IPS-15b (cell line): ENCODE measurements at regions not wholly inside any gene's neighbourhood (a gene's known extent, or its start where the extent isn't known, plus 50 kb on each side); places are given as distances from the start of the nearest gene placed in this dataset.
"Not testable (repeated sequence)": the region's sequence is repeated elsewhere in the genome, so short reads cannot be mapped to it uniquely, and the experiment has no call there.

Experiments
- H3K27me3 ChIP-seq: one replicate; pipeline ENCODE4 v1.6.1; 2013; ENCODE audit warnings: low read length; ENCODE audit not compliant: control insufficient read depth, insufficient read depth
- H3K36me3 ChIP-seq: one replicate; pipeline ENCODE4 v1.6.1; 2013; ENCODE audit warnings: low read length; ENCODE audit not compliant: control insufficient read depth, insufficient read depth
- H3K4me1 ChIP-seq: one replicate; pipeline ENCODE4 v1.6.1; 2013; ENCODE audit warnings: mild to moderate bottlenecking, low read length; ENCODE audit not compliant: control insufficient read depth, insufficient read depth
- H3K4me3 ChIP-seq: one replicate; pipeline ENCODE4 v1.5.1; 2013; ENCODE audit warnings: low read depth, low read length
- H3K9ac ChIP-seq: one replicate; pipeline ENCODE4 v1.6.1; 2013; ENCODE audit warnings: low read depth, mild to moderate bottlenecking, low read length
- H3K9me3 ChIP-seq: one replicate; pipeline ENCODE4 v1.6.1; 2013; ENCODE audit warnings: mild to moderate bottlenecking, low read length; ENCODE audit not compliant: control insufficient read depth, insufficient read depth

DNA sequence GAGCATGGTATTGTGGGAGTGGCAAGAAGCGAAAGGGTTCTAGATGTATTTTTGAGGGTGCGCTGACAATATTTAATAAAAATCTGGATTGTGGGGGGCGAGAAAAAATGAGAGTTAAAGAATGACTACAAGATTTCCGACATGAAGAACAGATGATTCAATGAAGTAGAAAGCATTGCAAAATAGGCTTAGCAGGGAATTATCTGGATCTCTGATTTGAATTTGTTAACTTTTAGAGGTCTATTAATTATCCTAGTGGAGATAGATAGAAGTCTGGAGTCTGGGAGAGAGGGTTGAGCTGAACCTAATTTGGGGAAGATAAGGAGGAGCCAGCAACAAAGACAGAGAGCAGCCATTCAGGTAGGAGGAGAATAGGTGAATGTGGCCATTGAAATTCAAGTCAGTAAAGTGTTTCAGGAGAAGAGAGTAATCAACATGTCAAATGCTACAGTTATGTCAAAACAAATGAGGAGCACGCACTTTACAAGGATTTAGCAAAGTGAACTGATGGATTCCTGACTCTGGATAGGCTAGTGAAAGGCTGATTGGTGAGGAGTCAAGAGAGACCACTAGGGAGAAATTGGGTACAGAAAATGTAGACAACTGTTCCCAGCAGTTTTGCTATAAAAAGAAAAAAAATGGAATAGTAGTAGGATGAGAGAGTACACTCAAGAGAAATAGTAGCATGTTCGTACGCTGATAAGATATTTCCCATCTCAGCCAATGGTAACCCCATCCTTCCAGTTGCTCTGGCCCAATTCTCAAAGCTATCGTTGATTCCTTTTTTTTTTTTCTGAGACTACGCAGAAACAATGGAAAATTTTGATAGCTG lies 393.2 kb upstream of the CXADR start:
- Histone ChIP-seq H3K9ac (no peak overlapping the region), H3K36me3 (no peaks in the 10 kb centered on the region), H3K27me3 (no peaks in the 10 kb centered on the region), H3K4me1 (no peaks in the 10 kb centered on the region), H3K9me3 (peaks cover 4% of the 10 kb centered on the region), H3K4me3 (no peak overlapping the region)

DNA sequence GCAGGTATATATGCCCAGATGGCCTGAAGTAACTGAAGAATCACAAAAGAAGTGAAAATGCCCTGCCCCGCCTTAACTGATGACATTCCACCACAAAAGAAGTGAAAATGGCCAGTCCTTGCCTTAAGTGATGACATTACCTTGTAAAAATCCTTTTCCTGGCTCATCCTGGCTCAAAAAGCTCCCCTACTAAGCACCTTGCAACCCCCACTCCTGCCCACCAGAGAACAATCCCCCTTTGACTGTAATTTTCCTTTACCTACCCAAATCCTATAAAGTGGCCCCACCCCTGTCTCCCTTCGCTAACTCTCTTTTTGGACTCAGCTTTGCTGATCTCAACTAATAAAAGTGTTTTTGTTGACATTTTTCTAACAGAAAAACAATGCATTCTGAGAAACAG lies 385.4 kb upstream of the CXADR start:
- not testable (repeated sequence) for H3K9ac ChIP-seq

DNA sequence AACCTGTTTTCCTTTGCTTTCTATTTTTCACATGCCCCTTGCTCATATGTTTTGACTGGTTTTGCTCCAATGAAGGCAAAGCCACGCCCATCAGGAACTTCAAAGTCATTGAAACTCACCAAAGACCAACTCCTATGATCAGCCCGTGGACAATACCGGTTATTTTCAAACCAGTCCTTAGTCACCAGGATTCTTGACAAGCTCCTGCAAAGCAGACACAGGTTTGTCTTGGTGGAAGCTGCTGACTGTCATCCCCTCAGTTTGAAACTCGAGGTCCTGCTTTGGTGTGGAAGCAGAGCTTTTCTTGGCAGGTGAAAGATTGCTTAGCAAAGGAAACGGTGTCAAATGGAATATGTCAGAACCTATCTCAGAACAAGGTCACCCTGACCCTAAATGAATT lies 384.7 kb upstream of the CXADR start:
- no peak overlapping the region for H3K9ac ChIP-seq
- H3K9me3 ChIP-seq, result no peaks in the 10 kb centered on the region
- no peaks in the 10 kb centered on the region for H3K27me3 ChIP-seq
- no peak overlapping the region for H3K4me3 ChIP-seq
- H3K36me3 ChIP-seq, result no peaks in the 10 kb centered on the region
- no peaks in the 10 kb centered on the region for H3K4me1 ChIP-seq

More for the DNA sequence above, 385.4 kb upstream of the CXADR start:
- H3K27me3 ChIP-seq, H3K4me3 ChIP-seq, H3K9me3 ChIP-seq, H3K4me1 ChIP-seq, H3K36me3 ChIP-seq: not testable (repeated sequence)

DNA sequence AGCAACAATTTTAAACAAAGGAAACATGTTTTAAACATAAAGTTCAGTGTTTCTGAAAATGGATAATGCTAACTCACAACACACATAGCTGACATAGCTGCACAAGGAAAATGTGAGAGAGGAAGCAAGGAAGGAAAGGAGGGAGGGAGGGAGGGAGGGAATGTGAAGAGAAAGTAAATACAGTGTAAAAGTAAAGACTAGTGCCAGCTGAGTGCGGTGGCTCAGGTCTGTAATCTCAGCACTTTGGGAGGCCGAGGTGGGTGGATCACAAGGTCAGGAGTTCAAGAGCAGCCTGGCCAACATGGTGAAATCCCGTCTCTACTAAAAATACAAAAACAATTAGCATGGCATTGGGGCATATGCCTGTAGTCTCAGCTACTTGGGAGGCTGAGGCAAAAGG lies 373.7 kb upstream of the CXADR start:
- not testable (repeated sequence) for H3K27me3 ChIP-seq, H3K9me3 ChIP-seq, H3K9ac ChIP-seq, H3K4me1 ChIP-seq, H3K4me3 ChIP-seq, H3K36me3 ChIP-seq

DNA sequence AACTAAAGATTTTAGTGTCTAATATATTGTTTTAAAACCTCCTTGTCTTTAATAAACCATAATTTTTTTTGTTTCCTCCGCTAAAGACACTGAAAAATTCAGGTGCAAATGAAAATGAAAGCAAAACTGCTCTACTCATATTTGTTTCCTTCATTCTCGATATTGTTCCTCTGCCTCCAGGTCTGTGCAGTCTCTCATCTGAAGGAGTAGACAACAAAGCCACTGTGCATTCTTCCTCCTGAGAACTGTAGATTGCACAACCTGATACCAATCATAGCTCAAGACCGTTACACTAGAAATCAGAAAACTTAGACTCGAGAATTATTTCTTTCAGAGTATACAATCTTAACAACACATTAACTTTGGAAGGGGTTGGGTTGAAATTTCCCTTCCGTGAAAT lies 373.1 kb upstream of the CXADR start:
- H3K9me3 ChIP-seq, result no peaks in the 10 kb centered on the region
- no peak overlapping the region for H3K4me3 ChIP-seq
- no peaks in the 10 kb centered on the region for H3K4me1 ChIP-seq
- no peaks in the 10 kb centered on the region for H3K36me3 ChIP-seq
- no peak overlapping the region for H3K9ac ChIP-seq
- H3K27me3 ChIP-seq, result no peaks in the 10 kb centered on the region

DNA sequence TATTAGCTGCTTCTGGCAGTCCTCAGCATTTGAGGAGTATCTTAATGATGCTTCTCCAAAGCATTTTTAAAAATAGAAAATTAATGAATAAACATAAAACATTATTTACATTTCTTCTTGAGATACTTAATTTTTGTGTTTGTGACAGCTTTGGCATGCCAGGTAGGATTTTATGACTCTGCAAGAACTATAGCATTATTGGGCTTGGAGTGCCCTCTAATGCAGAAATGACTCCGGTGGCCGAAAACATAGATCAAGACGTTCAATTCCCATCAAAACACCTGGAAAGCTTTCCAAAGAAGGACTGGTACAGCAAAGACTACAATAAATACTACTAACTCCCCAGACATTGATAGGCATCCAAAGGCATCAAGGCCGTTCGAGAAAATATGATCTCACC lies 366.4 kb upstream of the CXADR start:
- H3K9ac ChIP-seq, result no peak overlapping the region
- H3K9me3 ChIP-seq, result no peaks in the 10 kb centered on the region
- H3K27me3 ChIP-seq, result no peaks in the 10 kb centered on the region
- no peaks in the 10 kb centered on the region for H3K4me1 ChIP-seq
- H3K4me3 ChIP-seq, result no peak overlapping the region
- H3K36me3 ChIP-seq, result no peaks in the 10 kb centered on the region

DNA sequence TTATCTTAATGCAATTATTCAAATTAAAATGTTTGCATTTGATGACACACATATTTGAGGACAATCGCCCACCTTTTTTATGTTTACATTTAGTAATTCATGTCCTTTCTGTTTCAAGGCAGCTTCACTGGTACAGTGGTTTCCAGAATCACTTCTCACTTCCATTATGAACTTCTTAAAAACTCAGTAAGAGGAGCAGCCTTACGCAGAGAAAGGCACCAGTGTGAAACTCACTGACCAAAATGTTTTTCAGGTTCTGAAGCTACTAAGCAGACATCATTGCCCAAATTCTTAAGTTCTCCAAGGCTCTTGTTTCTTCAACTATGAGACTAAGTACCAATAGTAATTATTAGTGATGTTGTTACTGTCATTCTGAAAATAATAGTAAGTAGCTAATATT lies 353.1 kb upstream of the CXADR start:
- Histone ChIP-seq H3K36me3 (no peaks in the 10 kb centered on the region), H3K9ac (no peak overlapping the region), H3K27me3 (no peaks in the 10 kb centered on the region), H3K4me3 (no peak overlapping the region), H3K4me1 (no peaks in the 10 kb centered on the region), H3K9me3 (no peaks in the 10 kb centered on the region)

DNA sequence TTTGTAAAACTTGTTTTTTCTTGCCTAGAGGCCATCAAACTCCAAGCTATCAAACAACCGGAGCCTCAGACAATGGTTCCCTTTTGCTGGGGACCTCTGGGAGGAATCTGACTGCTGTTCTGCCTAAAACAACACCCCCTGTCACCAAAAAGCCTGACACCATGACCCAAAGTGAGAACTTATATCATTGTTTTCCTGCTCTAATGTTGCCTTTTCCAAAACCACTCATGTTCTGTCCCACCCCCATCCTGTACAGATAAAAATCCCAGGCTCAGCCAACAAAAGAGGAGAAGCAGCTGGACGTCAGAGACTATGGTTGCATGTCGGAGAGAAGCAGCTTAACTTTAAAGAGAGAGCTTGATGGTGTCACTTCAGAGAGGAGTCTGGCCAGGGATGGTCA lies 327.2 kb upstream of the CXADR start:
- Histone ChIP-seq H3K4me1 (no peaks in the 10 kb centered on the region), H3K9me3 (no peaks in the 10 kb centered on the region), H3K36me3 (no peaks in the 10 kb centered on the region), H3K4me3 (no peak overlapping the region), H3K9ac (no peak overlapping the region), H3K27me3 (no peaks in the 10 kb centered on the region)

DNA sequence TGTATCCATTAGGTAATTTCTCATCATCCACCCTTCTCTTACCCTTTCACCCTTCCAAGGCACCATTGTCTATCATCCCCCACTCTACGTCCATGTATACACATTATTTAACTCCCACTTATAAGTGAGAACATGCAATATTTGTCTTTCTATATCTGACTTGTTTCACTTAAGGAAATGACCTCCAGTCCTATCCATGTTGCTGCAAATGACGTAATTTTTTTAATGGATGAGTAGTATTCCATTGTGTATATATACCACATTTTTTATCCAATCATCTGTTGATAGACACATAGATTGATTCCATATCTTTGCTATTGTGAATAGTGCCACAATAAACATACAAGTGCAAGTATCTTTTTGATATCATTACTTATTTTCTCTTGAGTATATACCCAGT lies 322.9 kb upstream of the CXADR start:
- H3K9ac ChIP-seq, result no peak overlapping the region
- no peaks in the 10 kb centered on the region for H3K27me3 ChIP-seq
- H3K4me1 ChIP-seq, result no peaks in the 10 kb centered on the region
- H3K36me3 ChIP-seq, result no peaks in the 10 kb centered on the region
- H3K9me3 ChIP-seq, result peaks cover 9% of the 10 kb centered on the region
- H3K4me3 ChIP-seq, result no peak overlapping the region

DNA sequence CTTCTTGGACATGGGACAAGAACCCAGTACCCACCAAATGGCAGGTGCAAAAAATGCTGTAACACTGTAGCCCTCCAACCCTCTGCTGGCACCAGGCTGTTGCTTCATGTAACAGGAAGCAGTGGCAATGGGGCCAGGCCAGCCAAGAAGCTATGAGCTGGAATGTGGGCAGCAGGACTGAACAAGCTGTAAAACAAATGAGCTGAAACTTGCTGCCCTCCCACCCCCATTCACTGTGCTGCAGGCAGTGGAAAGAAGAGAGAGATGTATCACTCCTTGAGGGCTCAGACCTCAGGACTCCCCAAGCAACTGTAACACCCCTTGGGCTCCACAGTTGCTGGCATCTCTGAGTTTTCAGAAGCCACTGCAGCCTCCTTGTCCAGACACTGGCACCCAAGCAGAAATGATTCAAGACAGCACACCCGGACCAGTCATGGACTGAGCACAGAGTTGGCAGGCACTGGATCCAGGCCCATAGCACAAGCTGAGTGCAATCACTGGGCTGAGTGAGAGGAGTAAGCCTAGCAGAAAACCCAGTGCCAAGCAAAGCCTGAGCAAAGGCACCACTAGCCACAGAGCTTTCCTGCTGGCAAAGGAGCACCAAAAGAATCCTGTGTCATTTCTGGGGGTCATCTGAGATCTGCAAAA lies 321.4 kb upstream of the CXADR start:
- peaks cover 9% of the 10 kb centered on the region for H3K9me3 ChIP-seq
- H3K36me3 ChIP-seq, result no peaks in the 10 kb centered on the region
- H3K27me3 ChIP-seq, result no peaks in the 10 kb centered on the region
- H3K4me1 ChIP-seq, result no peaks in the 10 kb centered on the region
- H3K4me3 ChIP-seq, result no peak overlapping the region
- no peak overlapping the region for H3K9ac ChIP-seq

DNA sequence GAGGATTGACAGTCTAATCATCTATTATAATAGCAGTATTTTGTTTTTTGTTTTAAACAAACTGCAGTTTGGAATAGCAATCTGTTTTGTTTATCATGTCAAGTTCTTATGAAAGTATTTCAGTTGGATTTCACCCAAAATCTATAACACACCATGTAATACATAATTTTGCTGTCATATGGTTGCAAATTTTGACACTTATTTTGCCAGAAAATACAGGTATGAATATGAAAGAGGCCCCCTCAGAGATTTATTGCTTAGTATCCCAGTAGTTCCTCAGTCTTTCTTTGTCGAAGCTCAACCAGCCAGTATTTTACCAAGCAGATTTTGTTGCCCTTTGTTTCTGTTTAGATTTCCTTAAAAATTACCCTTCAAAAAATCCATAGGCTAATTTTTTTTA lies 317.5 kb upstream of the CXADR start:
- Histone ChIP-seq H3K9ac (no peak overlapping the region), H3K36me3 (no peaks in the 10 kb centered on the region), H3K9me3 (peaks cover 9% of the 10 kb centered on the region), H3K4me3 (no peak overlapping the region), H3K4me1 (no peaks in the 10 kb centered on the region), H3K27me3 (no peaks in the 10 kb centered on the region)

DNA sequence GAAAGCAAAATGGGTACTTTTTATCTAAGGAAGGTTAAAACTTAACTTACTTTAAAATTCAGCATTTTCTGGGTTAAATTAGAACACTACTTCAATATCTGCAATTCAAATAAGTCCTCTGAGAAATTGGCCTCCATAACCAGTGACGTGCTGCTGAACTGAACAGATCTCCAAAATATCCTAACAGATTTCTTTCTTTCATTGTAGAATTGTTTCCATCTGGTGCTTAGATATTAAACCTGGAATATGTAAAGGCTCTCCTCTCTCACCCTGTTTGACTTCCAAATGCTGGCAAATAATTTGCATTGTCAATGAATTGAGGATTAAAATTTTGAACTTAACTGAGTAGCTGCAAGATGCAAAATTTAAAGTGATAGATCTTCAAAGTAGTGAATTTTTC lies 316.9 kb upstream of the CXADR start:
- H3K4me3 ChIP-seq, result no peak overlapping the region
- no peak overlapping the region for H3K9ac ChIP-seq
- peaks cover 7% of the 10 kb centered on the region for H3K9me3 ChIP-seq
- no peaks in the 10 kb centered on the region for H3K36me3 ChIP-seq
- no peaks in the 10 kb centered on the region for H3K4me1 ChIP-seq
- no peaks in the 10 kb centered on the region for H3K27me3 ChIP-seq
